ENCODE measurements at regions not wholly inside any gene's neighbourhood (a gene's known extent, or its start where the extent isn't known, plus 50 kb on each side); places are given as distances from the start of the nearest gene placed in this dataset.

DNA sequence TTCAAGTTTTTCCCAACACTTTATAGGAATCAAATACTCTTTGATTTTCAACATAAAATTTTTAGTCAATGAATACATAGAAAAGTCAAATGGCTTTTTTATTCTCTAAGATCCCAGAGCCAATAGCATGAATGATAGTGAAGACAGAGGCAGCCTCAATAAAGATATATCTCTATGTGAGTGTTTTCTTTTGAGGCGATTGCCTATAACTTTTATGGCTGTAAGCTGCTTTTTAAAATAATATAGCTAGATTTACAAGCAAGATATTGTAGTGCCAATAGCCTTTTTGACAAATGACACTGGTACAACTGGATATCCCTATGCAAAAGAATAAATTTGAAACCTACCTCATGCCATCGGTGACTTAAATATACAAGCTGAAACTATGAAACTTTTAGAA is 1705.2 kb upstream of the PCDH20 start:
- Histone ChIP-seq H3K27ac (no peak overlapping the region), H3K4me3 (no peak overlapping the region), H3K9me3 (no peaks in the 10 kb centered on the region), H3K4me1 (no peaks in the 10 kb centered on the region), H3K36me3 (no peaks in the 10 kb centered on the region), H3K27me3 (no peaks in the 10 kb centered on the region)
- DNase-seq (ENCODE audit: low spot score in 2 of 2), result no peak
- 83 to 87% methylated on average over 2 of the region's 2 CpGs for WGBS, 2 donors
- TF ChIP-seq, protein P1, sequence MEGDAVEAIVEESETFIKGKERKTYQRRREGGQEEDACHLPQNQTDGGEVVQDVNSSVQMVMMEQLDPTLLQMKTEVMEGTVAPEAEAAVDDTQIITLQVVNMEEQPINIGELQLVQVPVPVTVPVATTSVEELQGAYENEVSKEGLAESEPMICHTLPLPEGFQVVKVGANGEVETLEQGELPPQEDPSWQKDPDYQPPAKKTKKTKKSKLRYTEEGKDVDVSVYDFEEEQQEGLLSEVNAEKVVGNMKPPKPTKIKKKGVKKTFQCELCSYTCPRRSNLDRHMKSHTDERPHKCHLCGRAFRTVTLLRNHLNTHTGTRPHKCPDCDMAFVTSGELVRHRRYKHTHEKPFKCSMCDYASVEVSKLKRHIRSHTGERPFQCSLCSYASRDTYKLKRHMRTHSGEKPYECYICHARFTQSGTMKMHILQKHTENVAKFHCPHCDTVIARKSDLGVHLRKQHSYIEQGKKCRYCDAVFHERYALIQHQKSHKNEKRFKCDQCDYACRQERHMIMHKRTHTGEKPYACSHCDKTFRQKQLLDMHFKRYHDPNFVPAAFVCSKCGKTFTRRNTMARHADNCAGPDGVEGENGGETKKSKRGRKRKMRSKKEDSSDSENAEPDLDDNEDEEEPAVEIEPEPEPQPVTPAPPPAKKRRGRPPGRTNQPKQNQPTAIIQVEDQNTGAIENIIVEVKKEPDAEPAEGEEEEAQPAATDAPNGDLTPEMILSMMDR (IDR thresholded peaks at IDR 0.05), result no peak
- TF ChIP-seq EP300 (IDR thresholded peaks at IDR 0.05), result no peak
- TF ChIP-seq POLR2A (IDR thresholded peaks at IDR 0.05), result no peak

DNA sequence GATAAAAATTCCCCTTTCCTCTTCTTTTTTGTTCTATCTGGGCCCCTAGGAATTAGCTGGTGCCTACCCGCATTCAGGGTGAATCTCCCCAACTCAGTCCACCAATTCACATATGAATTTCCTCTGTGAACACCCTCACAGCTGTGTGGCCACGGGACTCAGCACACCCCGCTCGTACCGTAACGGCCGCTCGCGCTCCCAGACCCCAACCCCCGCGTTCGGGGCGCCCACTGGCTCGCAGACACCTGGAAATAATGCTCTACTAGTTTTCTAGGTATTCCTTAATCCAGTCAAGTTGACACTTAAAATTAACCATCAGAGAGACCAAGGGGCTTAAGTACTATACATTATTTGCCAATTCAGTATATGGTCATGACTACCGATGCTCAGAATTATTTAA is 1702.1 kb upstream of the PCDH20 start:
- H3K27ac ChIP-seq, result no peak overlapping the region

DNA sequence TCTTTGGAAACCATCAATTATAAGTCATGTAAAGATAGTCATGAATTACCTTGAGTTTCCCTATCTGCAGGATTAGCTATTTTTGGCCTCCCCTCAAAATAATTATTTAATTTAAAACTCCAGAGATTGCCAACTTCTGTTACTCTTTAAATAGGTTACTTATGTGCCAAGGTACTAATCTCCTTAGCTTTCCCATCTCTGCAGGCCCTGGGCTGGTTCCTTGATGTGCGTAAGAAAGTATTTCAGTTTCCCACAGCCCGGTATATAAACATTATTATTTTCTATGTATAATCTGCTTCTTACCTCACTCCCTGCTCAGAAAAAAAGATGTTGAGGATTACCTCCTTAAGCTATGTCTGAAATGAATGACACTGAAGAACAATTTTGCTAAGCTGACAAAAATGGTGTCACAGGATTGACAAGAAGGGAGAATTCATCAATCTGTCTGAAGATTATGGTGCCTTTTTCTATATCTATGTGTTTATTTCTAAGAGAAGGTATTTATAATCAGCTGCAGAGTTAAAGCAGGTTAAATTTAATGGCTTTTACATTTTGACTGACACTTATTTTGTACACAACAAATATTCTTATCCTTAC is 1697.2 kb upstream of the PCDH20 start:
- DNase-seq (ENCODE audit: low spot score in 2 of 2), result no peak
- Histone ChIP-seq H3K9me3 (no peaks in the 10 kb centered on the region), H3K36me3 (no peaks in the 10 kb centered on the region), H3K27ac (no peak overlapping the region), H3K4me3 (no peak overlapping the region), H3K4me1 (no peaks in the 10 kb centered on the region), H3K27me3 (no peaks in the 10 kb centered on the region)
- 83 to 96% methylated on average over 2 of the region's 2 CpGs for WGBS, 2 donors
- no peak for TF ChIP-seq EP300 (IDR thresholded peaks at IDR 0.05)
- TF ChIP-seq, protein P1 (IDR thresholded peaks at IDR 0.05), result no peak
- no peak for TF ChIP-seq POLR2A (IDR thresholded peaks at IDR 0.05)

More for the DNA sequence above, 1702.1 kb upstream of the PCDH20 start:
- Histone ChIP-seq H3K36me3 (no peaks in the 10 kb centered on the region), H3K9me3 (no peaks in the 10 kb centered on the region), H3K4me1 (no peaks in the 10 kb centered on the region), H3K27me3 (no peaks in the 10 kb centered on the region), H3K4me3 (no peak overlapping the region)
- no peak for DNase-seq (ENCODE audit: low spot score in 2 of 2)
- WGBS, 2 donors, result 93 to 95% methylated on average over 15 of the region's 15 CpGs
- no peak for TF ChIP-seq EP300 (IDR thresholded peaks at IDR 0.05)
- TF ChIP-seq, protein P1 (IDR thresholded peaks at IDR 0.05), result no peak
- no peak for TF ChIP-seq POLR2A (IDR thresholded peaks at IDR 0.05)

DNA sequence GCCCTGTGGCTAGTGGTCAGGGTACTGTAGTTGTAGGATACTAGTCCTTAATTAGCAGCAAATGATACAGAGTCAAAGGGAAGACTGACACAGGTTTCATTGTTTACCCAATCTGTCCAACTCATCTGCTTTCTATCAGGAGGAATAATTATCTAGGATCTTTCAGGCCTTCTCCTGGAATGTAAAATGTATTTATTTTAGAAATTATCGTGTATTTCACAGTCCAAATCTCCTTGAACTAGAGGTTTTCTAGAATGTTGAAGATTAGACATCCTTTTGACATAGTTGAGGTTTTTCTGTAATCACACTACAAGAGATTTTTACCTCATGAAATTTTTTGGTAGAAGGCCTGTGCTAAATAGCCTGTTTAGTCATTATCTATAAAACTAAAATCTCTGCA is 1694.8 kb upstream of the PCDH20 start:
- Histone ChIP-seq H3K27me3 (no peaks in the 10 kb centered on the region), H3K27ac (no peak overlapping the region), H3K9me3 (no peaks in the 10 kb centered on the region), H3K4me3 (no peak overlapping the region), H3K36me3 (no peaks in the 10 kb centered on the region), H3K4me1 (no peaks in the 10 kb centered on the region)
- DNase-seq (ENCODE audit: low spot score in 2 of 2), result no peak
- 40 to 53% methylated on average over 1 of the region's 1 CpG for WGBS, 2 donors
- TF ChIP-seq EP300 (IDR thresholded peaks at IDR 0.05) (no peak), POLR2A (IDR thresholded peaks at IDR 0.05) (no peak)
- TF ChIP-seq, protein P1 (IDR thresholded peaks at IDR 0.05), result no peak

DNA sequence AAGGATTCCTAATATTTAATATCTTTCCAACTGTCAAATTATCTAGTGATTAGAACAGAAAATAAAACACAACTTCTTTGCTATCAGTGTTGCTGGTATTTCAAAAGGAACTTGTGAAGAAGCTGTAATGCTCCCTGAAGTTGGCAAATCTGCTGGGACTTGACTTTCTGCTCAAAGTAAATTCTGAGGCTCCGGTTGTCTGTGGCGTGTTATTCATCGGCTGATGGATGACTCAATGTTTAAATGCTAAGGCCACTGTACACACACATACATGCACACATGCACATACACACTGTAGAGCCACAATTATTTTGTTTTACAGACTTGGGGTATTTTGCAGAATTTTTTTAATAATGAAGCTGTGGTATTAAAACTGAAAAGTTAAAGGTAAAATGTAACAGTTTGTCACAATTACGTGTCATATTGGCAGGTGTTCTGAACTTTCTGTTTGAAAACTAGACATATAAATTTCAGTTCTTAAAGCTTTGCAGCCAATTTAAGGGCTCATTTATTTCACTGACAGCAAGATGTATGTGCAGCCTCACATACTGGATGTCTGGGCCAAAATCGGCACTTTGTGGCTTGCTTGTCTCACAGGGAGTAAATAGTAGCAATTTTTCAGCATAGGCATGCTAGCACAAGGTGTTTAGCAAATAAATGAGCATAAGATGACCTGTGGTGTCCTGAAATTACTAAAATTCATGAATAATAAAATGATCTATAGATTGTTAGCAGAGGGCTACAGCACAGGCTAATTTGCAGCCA is 1691.7 kb upstream of the PCDH20 start:
- WGBS, 2 donors, result 53 to 54% methylated on average over 5 of the region's 5 CpGs
- H3K27ac ChIP-seq, result no peak overlapping the region
- H3K4me1 ChIP-seq, result no peaks in the 10 kb centered on the region
- TF ChIP-seq EP300 (IDR thresholded peaks at IDR 0.05) (no peak), POLR2A (IDR thresholded peaks at IDR 0.05) (no peak)
- TF ChIP-seq, protein P1 (IDR thresholded peaks at IDR 0.05), result no peak
- H3K9me3 ChIP-seq, result no peaks in the 10 kb centered on the region
- no peak for DNase-seq (ENCODE audit: low spot score in 2 of 2)
- H3K4me3 ChIP-seq, result no peak overlapping the region
- H3K27me3 ChIP-seq, result no peaks in the 10 kb centered on the region
- no peaks in the 10 kb centered on the region for H3K36me3 ChIP-seq
